HL-60 (cell line): ENCODE measurements at regions not wholly inside any gene's neighbourhood (a gene's known extent, or its start where the extent isn't known, plus 50 kb on each side); places are given as distances from the start of the nearest gene placed in this dataset.

Source experiments
- POLR2AphosphoS5 ChIP-seq: IDR thresholded peaks from 2 replicates; pipeline ENCODE4 v1.6.1; 2012; ENCODE audit warnings: low read depth
- REST ChIP-seq: IDR thresholded peaks from 2 replicates; pipeline ENCODE4 v1.6.1; 2012; ENCODE audit warnings: low read depth; ENCODE audit not compliant: insufficient replicate concordance
- TF ChIP-seq, protein P1 (sequence below): IDR thresholded peaks from one replicate; pipeline ENCODE4 v1.5.1; 2011; ENCODE audit warnings: low read length, control low read depth, inconsistent platforms; ENCODE audit not compliant: insufficient read depth

- TF ChIP-seq POLR2AphosphoS5 (no peak), REST (no peak)
- TF ChIP-seq, protein P1, sequence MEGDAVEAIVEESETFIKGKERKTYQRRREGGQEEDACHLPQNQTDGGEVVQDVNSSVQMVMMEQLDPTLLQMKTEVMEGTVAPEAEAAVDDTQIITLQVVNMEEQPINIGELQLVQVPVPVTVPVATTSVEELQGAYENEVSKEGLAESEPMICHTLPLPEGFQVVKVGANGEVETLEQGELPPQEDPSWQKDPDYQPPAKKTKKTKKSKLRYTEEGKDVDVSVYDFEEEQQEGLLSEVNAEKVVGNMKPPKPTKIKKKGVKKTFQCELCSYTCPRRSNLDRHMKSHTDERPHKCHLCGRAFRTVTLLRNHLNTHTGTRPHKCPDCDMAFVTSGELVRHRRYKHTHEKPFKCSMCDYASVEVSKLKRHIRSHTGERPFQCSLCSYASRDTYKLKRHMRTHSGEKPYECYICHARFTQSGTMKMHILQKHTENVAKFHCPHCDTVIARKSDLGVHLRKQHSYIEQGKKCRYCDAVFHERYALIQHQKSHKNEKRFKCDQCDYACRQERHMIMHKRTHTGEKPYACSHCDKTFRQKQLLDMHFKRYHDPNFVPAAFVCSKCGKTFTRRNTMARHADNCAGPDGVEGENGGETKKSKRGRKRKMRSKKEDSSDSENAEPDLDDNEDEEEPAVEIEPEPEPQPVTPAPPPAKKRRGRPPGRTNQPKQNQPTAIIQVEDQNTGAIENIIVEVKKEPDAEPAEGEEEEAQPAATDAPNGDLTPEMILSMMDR: no peak
These were observed 85.7 kb upstream of the GPC6 start for GRCh38 chr13:93140912-93141311.
